ENCODE measurements at regions not wholly inside any gene's neighbourhood (a gene's known extent, or its start where the extent isn't known, plus 50 kb on each side); places are given as distances from the start of the nearest gene placed in this dataset.

DNA sequence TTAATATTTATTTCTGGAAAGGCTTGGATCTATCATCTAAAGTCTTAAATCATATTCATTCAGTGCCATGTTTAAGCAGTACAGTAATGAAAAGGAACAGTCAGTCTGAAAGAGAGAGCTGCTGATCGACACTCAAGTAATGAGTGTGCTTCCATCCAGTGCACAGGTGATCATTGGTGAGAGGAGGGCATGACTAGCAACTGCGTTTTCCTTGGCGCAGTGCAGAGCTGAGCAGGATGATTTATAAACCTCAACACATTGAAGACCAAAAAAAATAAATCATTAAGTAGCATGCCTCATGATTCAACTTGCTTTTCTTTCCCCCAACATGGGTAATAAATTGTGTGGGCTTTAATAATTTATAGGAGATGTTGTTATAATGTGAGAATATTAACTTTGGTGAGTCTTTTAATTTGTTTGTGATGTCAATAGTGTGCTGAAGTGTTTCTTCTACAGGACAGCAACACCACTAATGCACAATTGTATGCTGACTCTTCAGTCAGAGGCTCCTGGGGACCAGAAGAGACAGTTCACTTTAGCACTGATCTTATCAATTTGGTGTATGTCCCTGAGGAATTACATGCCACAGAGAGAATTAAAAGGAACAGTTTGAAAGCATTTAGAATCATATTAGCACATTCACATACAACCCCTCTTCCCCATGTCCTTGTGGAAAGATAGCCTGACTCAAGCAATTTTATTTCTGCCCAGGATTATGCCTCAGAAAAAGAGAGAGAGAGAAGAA is 199.7 kb upstream of the ADGRL2 start:
- no peak overlapping the region for H3K27ac ChIP-seq
- no peak for TF ChIP-seq CTCF (IDR thresholded peaks at IDR 0.05)
- TF ChIP-seq ZFX (IDR thresholded peaks at IDR 0.05; ENCODE audit: borderline replicate concordance) = no peak

DNA sequence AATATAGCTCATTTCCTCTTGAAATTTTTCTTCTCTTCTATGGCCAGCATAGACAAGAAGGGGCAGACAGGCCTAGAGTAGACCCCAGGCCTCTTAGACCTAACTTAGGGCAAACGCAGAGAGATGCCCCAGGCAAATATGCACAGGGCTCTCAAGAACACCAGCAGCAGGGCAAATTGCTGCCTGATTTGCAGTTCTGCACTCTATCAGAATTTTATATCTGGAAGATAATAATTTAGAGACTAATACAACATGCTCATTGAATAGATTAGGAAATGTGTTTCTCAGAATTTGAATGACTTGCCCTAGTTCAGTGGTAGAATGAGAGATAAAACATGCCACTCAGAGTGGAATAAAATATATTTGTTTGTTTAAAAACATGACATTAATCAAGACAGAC is 200.4 kb upstream of the ADGRL2 start:
- no peak overlapping the region for H3K27ac ChIP-seq
- TF ChIP-seq ZFX (IDR thresholded peaks at IDR 0.05; ENCODE audit: borderline replicate concordance) (no peak), CTCF (IDR thresholded peaks at IDR 0.05) (no peak)

DNA sequence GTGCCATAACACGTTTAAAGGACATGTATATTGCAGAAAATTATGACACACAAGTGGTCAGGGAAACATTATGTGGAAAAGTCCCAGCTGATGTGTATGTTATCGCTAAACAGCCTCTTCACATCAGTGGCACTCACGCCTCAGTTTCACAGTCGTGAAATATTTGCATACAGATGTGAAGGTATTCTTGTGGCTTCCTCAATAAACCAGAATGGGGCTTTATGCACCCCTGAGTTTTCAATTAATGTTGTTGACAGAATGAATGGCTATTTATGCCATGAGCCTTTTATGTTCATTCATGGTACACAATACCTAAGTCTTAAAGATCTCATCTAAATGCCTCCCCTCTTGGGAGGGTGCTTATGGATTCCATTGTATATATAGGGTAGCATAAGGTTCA is 202.1 kb upstream of the ADGRL2 start:
- H3K27ac ChIP-seq = no peak overlapping the region
- TF ChIP-seq ZFX (IDR thresholded peaks at IDR 0.05; ENCODE audit: borderline replicate concordance) = no peak
- TF ChIP-seq CTCF (IDR thresholded peaks at IDR 0.05) = no peak

DNA sequence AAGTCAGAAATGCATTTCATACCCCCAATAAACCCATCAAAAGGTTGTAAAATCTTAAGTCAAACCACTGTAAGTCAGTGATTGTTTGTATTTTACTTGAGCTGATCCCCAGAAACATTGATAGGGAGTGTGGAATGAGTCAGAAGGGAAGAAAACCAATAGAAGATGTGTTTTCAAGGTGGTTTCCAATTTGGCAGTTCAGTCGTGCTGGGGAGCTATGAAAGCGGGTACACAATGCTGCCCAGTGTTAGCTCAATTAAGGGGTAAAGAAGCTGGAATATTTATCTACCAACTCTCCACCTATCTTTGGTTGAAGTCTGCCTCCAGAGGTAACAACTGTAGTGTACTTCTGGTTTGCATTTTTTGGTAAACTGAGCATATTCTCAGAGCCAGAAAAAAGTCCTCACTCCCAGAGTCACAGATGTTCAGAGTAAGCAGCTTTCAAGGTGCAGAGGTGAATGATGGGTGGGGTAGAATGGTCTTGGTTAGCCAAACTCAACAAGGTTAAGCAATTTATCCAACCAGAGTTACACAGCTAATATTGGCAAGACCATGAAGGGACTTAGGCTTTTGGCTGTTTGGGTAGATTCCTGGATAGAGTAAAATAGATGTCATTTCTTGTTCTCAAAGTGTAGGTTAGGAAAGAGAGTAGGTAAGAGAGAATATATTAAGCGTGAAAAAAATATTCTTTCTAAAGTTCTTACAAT is 202.9 kb upstream of the ADGRL2 start:
- no peak for TF ChIP-seq ZFX (IDR thresholded peaks at IDR 0.05; ENCODE audit: borderline replicate concordance)
- TF ChIP-seq CTCF (IDR thresholded peaks at IDR 0.05) = no peak
- no peak overlapping the region for H3K27ac ChIP-seq

- no peak overlapping the region for H3K27ac ChIP-seq
- no peak for TF ChIP-seq ZFX (IDR thresholded peaks at IDR 0.05; ENCODE audit: borderline replicate concordance)
- TF ChIP-seq CTCF (IDR thresholded peaks at IDR 0.05) = no peak
These were observed 204.4 kb upstream of the ADGRL2 start for GRCh38 chr1:81596341-81596740.

DNA sequence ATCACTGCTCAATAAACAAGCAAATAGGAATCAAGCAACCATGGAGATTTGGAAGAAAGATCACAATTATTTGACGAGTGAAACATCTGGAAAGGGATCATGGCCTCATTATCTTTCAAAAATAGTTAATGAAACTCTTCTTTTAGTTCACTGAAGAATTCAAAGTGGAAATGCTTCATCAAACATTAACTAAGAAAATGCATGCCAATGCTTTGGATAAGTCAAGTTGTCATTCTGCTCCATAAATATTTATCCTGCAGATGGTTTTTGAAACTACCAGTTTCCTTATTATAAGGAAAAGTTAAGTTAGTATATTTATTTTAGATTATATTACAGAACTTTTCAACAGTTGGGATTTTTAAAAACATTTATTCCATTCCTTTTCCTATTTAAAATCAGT is 206.5 kb upstream of the ADGRL2 start:
- H3K27ac ChIP-seq = no peak overlapping the region
- TF ChIP-seq CTCF (IDR thresholded peaks at IDR 0.05) (no peak), ZFX (IDR thresholded peaks at IDR 0.05; ENCODE audit: borderline replicate concordance) (no peak)

DNA sequence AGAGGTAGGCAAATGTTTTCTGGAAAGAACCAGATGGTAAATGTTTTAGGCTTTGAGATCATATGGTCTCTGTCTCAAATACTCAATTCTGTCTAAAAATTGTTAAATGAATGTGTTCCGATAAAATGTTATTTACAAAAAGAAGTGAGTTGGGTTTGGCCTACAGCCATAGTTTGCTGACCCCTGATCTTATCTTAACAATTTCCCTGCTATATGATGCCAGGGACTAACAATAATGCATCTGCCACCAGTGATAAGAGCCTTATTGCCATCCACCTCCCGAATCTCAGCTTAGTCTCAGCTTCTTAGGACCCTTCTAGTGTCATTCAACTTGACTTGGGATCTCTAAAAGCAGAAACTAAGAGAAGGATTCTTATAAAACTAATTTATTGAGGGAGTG is 208.5 kb upstream of the ADGRL2 start:
- no peak overlapping the region for H3K27ac ChIP-seq
- no peak for TF ChIP-seq CTCF (IDR thresholded peaks at IDR 0.05)
- TF ChIP-seq ZFX (IDR thresholded peaks at IDR 0.05; ENCODE audit: borderline replicate concordance) = no peak
